HCT116 (cell line): ENCODE measurements at regions not wholly inside any gene's neighbourhood (a gene's known extent, or its start where the extent isn't known, plus 50 kb on each side); places are given as distances from the start of the nearest gene placed in this dataset.

Experiments used
- ATAC-seq: fragments of 200-7000 bp; cut with Tn5 transposase; 2 replicates; pipeline ENCODE4 v1.9.1; 2020; ENCODE audit warnings: mild to moderate bottlenecking, moderate library complexity
- BruUV-seq: library from RNA; stranded (reverse); fragments of 400-500 nt; replicated peaks from 2 replicates; lab custom pipeline; 2021; lab: Mats Ljungman, UMichigan
- CTCF ChIA-PET: fragments of 300-600 bp; sonication (Branson Sonifier 250); formaldehyde crosslinking; loops from one replicate; lab custom pipeline; 2021; ENCODE audit warnings: antibody characterized with exemption; lab: Charles Lee
- POLR2A ChIA-PET: fragments of 300-600, 350-600 bp; sonication (Branson Sonifier 250); formaldehyde crosslinking; loops from one replicate; lab custom pipeline; 2021; ENCODE audit warnings: antibody characterized with exemption; lab: Charles Lee
- RAD21 ChIA-PET, 2 experiments: fragments of 300-600 bp; sonication (Branson Sonifier 250); formaldehyde crosslinking; loops; one replicate each; lab custom pipeline; 2023; ENCODE audit warnings: low total read pairs in 2 of 2; ENCODE audit not compliant: uncharacterized antibody in 2 of 2, unreplicated experiment in 2 of 2, low non-redundant PET in 1 of 2; lab: Charles Lee
- DNase-seq: peaks from one replicate; pipeline ENCODE4 v3.0.0-alpha.2; 2010; ENCODE audit warnings: low read depth, low spot score
- H2AFZ ChIP-seq: fragments of 200-600 bp; shearing (Covaris generic), sonication (generic); 2 replicates; pipeline ENCODE4 v1.6.1; 2017; ENCODE audit warnings: low read depth, mixed run types, mixed read lengths, antibody characterized with exemption, low read length; ENCODE audit not compliant: poor library complexity, severe bottlenecking
- H3K27ac ChIP-seq: 2 replicates; pipeline ENCODE4 v1.5.1; 2012; ENCODE audit warnings: low read depth, low read length
- H3K27me3 ChIP-seq: fragments of 200-600 bp; sonication (generic); 2 replicates; pipeline ENCODE4 v1.6.1; 2016; ENCODE audit warnings: mixed run types, low read length, mixed read lengths; ENCODE audit not compliant: insufficient read depth
- H3K36me3 ChIP-seq, 2 experiments: fragments of 200-500 bp in 1 of 2; fragments of 200-600 bp in 1 of 2; sonication (Bioruptor generic) in 1 of 2; sonication (generic) in 1 of 2; 2 replicates each; pipeline versions ENCODE4 v1.5.1 to v1.6.1; 2014 to 2016; ENCODE audit warnings: low read length in 2 of 2, inconsistent platforms in 1 of 2, mixed read lengths in 1 of 2, mixed run types in 1 of 2; ENCODE audit not compliant: insufficient read depth in 2 of 2, control insufficient read depth in 1 of 2
- H3K4me1 ChIP-seq, 2 experiments: fragments of 200-600 bp in 1 of 2; sonication (generic) in 1 of 2; 2 replicates each; pipeline versions ENCODE4 v1.5.1 to v1.6.1; 2012 to 2017; ENCODE audit warnings: low read length in 2 of 2, inconsistent platforms in 1 of 2, mild to moderate bottlenecking in 1 of 2, mixed read lengths in 1 of 2, mixed run types in 1 of 2, moderate library complexity in 1 of 2; ENCODE audit not compliant: insufficient read depth in 2 of 2, control insufficient read depth in 1 of 2
- H3K4me2 ChIP-seq: fragments of 200-600 bp; sonication (generic); 2 replicates; pipeline ENCODE4 v1.6.1; 2017; ENCODE audit warnings: mixed run types, low read length, mixed read lengths
- H3K4me3 ChIP-seq, 2 experiments: fragments of 200-600 bp in 1 of 2; sonication (generic) in 1 of 2; replicated peaks in 1 of 2; 2 replicates each; pipeline ENCODE4 v1.5.1; 2011 to 2016; ENCODE audit warnings: low read length in 2 of 2, control low read depth in 1 of 2, low read depth in 1 of 2, mild to moderate bottlenecking in 1 of 2, mixed read lengths in 1 of 2, mixed run types in 1 of 2
- H3K79me2 ChIP-seq: fragments of 200-600 bp; sonication (generic); 2 replicates; pipeline ENCODE4 v1.6.1; 2017; ENCODE audit warnings: mild to moderate bottlenecking, mixed run types, low read length, moderate library complexity, mixed read lengths; ENCODE audit not compliant: insufficient read depth
- H3K9ac ChIP-seq: fragments of 200-600 bp; sonication (generic); 2 replicates; pipeline ENCODE4 v1.6.1; 2016; ENCODE audit warnings: low read length, mixed read lengths
- H3K9me2 ChIP-seq: fragments of 200-600 bp; sonication (generic), shearing (Covaris generic); 2 replicates; pipeline ENCODE4 v1.6.1; 2017; ENCODE audit warnings: mixed run types, mild to moderate bottlenecking, moderate library complexity; ENCODE audit not compliant: insufficient read depth
- H3K9me3 ChIP-seq, 2 experiments: fragments of 200-500 bp in 1 of 2; fragments of 200-600 bp in 1 of 2; sonication (Bioruptor generic) in 1 of 2; sonication (generic) in 1 of 2; 2 replicates each; pipeline ENCODE4 v1.6.1; 2014 to 2017; ENCODE audit warnings: low read length in 2 of 2, mixed read lengths in 2 of 2, inconsistent platforms in 1 of 2, low read depth in 1 of 2, mild to moderate bottlenecking in 1 of 2, mixed run types in 1 of 2, moderate library complexity in 1 of 2; ENCODE audit not compliant: control insufficient read depth in 1 of 2, insufficient read depth in 1 of 2
- H4K20me1 ChIP-seq: fragments of 200-600 bp; sonication (generic), shearing (Covaris generic); 2 replicates; pipeline ENCODE4 v1.6.1; 2017; ENCODE audit warnings: mixed run types, mild to moderate bottlenecking, moderate library complexity; ENCODE audit not compliant: insufficient read depth
- CBX3 ChIP-seq: IDR thresholded peaks from 2 replicates; pipeline ENCODE4 v1.6.1; 2012; ENCODE audit warnings: low read depth
- EGR1 ChIP-seq: IDR thresholded peaks from 2 replicates; pipeline ENCODE4 v1.6.1; 2012; ENCODE audit warnings: low read depth
- EZH2 ChIP-seq: fragments of 200-600 bp; sonication (generic); IDR thresholded peaks from 2 replicates; pipeline ENCODE4 v1.6.1; 2017; ENCODE audit warnings: antibody characterized with exemption, mixed run types
- FOSL1 ChIP-seq: IDR thresholded peaks from 2 replicates; pipeline ENCODE4 v1.6.1; 2012; ENCODE audit warnings: low read depth
- JUND ChIP-seq: IDR thresholded peaks from 2 replicates; pipeline ENCODE4 v1.6.1; 2012
- RAD21 ChIP-seq: IDR thresholded peaks from 2 replicates; pipeline ENCODE4 v1.6.1; 2012; ENCODE audit warnings: low read depth, mild to moderate bottlenecking
- SP1 ChIP-seq: IDR thresholded peaks from 2 replicates; pipeline ENCODE4 v1.6.1; 2012; ENCODE audit warnings: low read depth
- intact Hi-C: fragments of 100-400 bp; cut with micrococcal nuclease; formaldehyde crosslinking; loops from 2 replicates; pipeline ENCODE4 v1.10.0; 2022
- TF ChIP-seq, protein P1 (sequence below): IDR thresholded peaks from 2 replicates; pipeline ENCODE4 v1.6.1; 2012
- TF ChIP-seq, protein P2 (sequence below): IDR thresholded peaks from 2 replicates; pipeline ENCODE4 v1.6.1; 2012
- TF ChIP-seq, protein P3 (sequence below): IDR thresholded peaks from 2 replicates; pipeline ENCODE4 v1.6.1; 2012; ENCODE audit warnings: low read depth

DNA sequence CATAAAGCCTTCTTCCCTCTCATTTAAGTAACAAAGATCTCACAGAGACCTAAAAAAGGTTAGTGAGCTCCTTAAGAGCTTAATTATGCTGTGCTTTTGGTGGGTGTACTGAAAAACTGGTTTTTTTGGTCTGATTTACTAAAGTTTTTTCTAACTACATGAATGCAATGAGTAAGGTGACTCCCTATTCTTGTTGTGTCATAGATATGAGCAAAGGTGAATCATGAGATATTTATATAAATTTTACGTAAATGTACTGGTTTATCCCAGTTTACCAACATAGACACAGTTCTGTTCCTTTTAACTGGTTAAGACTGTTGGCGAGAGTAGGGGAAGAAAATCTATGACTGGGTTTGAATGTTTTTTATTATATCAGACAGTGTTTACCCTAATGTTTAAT is 250.5 kb downstream of the NR2F1-AS1 start:
- no peak for TF ChIP-seq EGR1
- TF ChIP-seq, protein P1, sequence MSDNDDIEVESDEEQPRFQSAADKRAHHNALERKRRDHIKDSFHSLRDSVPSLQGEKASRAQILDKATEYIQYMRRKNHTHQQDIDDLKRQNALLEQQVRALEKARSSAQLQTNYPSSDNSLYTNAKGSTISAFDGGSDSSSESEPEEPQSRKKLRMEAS, result no peak
- no peak for TF ChIP-seq CBX3
- no peak for TF ChIP-seq SP1
- TF ChIP-seq RAD21, result no peak
- no peak for TF ChIP-seq EZH2
- TF ChIP-seq, protein P2, sequence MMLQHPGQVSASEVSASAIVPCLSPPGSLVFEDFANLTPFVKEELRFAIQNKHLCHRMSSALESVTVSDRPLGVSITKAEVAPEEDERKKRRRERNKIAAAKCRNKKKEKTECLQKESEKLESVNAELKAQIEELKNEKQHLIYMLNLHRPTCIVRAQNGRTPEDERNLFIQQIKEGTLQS, result no peak
- TF ChIP-seq JUND, result no peak
- TF ChIP-seq FOSL1, result no peak
- TF ChIP-seq, protein P3, sequence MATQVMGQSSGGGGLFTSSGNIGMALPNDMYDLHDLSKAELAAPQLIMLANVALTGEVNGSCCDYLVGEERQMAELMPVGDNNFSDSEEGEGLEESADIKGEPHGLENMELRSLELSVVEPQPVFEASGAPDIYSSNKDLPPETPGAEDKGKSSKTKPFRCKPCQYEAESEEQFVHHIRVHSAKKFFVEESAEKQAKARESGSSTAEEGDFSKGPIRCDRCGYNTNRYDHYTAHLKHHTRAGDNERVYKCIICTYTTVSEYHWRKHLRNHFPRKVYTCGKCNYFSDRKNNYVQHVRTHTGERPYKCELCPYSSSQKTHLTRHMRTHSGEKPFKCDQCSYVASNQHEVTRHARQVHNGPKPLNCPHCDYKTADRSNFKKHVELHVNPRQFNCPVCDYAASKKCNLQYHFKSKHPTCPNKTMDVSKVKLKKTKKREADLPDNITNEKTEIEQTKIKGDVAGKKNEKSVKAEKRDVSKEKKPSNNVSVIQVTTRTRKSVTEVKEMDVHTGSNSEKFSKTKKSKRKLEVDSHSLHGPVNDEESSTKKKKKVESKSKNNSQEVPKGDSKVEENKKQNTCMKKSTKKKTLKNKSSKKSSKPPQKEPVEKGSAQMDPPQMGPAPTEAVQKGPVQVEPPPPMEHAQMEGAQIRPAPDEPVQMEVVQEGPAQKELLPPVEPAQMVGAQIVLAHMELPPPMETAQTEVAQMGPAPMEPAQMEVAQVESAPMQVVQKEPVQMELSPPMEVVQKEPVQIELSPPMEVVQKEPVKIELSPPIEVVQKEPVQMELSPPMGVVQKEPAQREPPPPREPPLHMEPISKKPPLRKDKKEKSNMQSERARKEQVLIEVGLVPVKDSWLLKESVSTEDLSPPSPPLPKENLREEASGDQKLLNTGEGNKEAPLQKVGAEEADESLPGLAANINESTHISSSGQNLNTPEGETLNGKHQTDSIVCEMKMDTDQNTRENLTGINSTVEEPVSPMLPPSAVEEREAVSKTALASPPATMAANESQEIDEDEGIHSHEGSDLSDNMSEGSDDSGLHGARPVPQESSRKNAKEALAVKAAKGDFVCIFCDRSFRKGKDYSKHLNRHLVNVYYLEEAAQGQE, result no peak
- no peak for ATAC-seq
- BruUV-seq, result no TSS peak
- no peaks in the 10 kb centered on the region for H3K9me2 ChIP-seq
- H3K27me3 ChIP-seq, result no peaks in the 10 kb centered on the region
- H3K79me2 ChIP-seq, result no peaks in the 10 kb centered on the region
- DNase-seq, result no peak
- H3K4me3 ChIP-seq, result no peak overlapping the region
- H3K4me1 ChIP-seq, result no peaks in the 10 kb centered on the region
- intact Hi-C loops, result no loop called here
- no peak overlapping the region for H2AFZ ChIP-seq
- H3K9me3 ChIP-seq, result no peaks in the 10 kb centered on the region
- H4K20me1 ChIP-seq, result no peaks in the 10 kb centered on the region
- POLR2A ChIA-PET, result no interaction called here
- no peak overlapping the region for H3K4me2 ChIP-seq
- no peak overlapping the region for H3K27ac ChIP-seq
- H3K9ac ChIP-seq, result no peak overlapping the region
- RAD21 ChIA-PET, result no interaction called here
- CTCF ChIA-PET, result no interaction called here
- H3K36me3 ChIP-seq, result no peaks in the 10 kb centered on the region
